ENCODE measurements at regions not wholly inside any gene's neighbourhood (a gene's known extent, or its start where the extent isn't known, plus 50 kb on each side); places are given as distances from the start of the nearest gene placed in this dataset.

GRCh38 chr19:30267332-30267731, 104.9 kb upstream of the ZNF536 start:
- TF ChIP-seq RFX5 (IDR thresholded peaks at IDR 0.05) (no peak), CTCF (IDR thresholded peaks at IDR 0.05) (no peak), HMGXB4 (CRISPR knock-in tag; IDR thresholded peaks at IDR 0.05; ENCODE audit: borderline replicate concordance) (no peak), RAD21 (conservative IDR thresholded peaks at IDR 0.05 in 1 of 2, IDR thresholded peaks at IDR 0.05 in 1 of 2) (no peak), JUNB (IDR thresholded peaks at IDR 0.05) (no peak)

Data from A549 (cell line).